ENCODE measurements at regions not wholly inside any gene's neighbourhood (a gene's known extent, or its start where the extent isn't known, plus 50 kb on each side); places are given as distances from the start of the nearest gene placed in this dataset.

- TF ChIP-seq CTCF (IDR thresholded peaks at IDR 0.05) (no peak), POLR2A (IDR thresholded peaks at IDR 0.05) (no peak), POLR2AphosphoS5 (IDR thresholded peaks at IDR 0.05) (no peak)
Observed at GRCh38 chr16:85231959-85232358, 119.7 kb upstream of the CIBAR2 start.
